GM12874 (cell line): ENCODE measurements at regions not wholly inside any gene's neighbourhood (a gene's known extent, or its start where the extent isn't known, plus 50 kb on each side); places are given as distances from the start of the nearest gene placed in this dataset.

Experiments
- CTCF ChIP-seq: IDR thresholded peaks from 2 replicates; pipeline ENCODE4 v1.5.1; 2011; ENCODE audit warnings: low read depth, mild to moderate bottlenecking, control low read depth, low read length, moderate library complexity; ENCODE audit not compliant: insufficient read depth

GRCh38 chr2:217309056-217309455 is 449.2 kb upstream of the TNP1 start:
- TF ChIP-seq CTCF: no peak

- TF ChIP-seq CTCF: no peak
These were observed 447.2 kb upstream of the TNP1 start for GRCh38 chr2:217307023-217307422.

- TF ChIP-seq CTCF: no peak
These were observed 446.0 kb upstream of the TNP1 start for GRCh38 chr2:217305882-217306281.

- no peak for TF ChIP-seq CTCF
These were observed 444.7 kb upstream of the TNP1 start for GRCh38 chr2:217304582-217304981.

GRCh38 chr2:217302856-217303255 is 443.0 kb upstream of the TNP1 start:
- no peak for TF ChIP-seq CTCF

GRCh38 chr2:217301142-217301925 is 441.5 kb upstream of the TNP1 start:
- no peak for TF ChIP-seq CTCF

GRCh38 chr2:217299590-217299989 is 439.7 kb upstream of the TNP1 start:
- TF ChIP-seq CTCF: no peak
